NT2/D1 (cell line): ENCODE measurements at regions not wholly inside any gene's neighbourhood (a gene's known extent, or its start where the extent isn't known, plus 50 kb on each side); places are given as distances from the start of the nearest gene placed in this dataset.

ENCODE experiments used
- DNase-seq: peaks from one replicate; pipeline ENCODE4 v3.0.0-alpha.2; 2011; ENCODE audit warnings: low read depth, low spot score
- H3K27me3 ChIP-seq: 2 replicates; pipeline ENCODE4 v1.6.0; 2011; ENCODE audit warnings: mild to moderate bottlenecking; ENCODE audit not compliant: insufficient read length, insufficient read depth
- H3K36me3 ChIP-seq: 2 replicates; pipeline ENCODE4 v1.6.1; 2011; ENCODE audit warnings: mild to moderate bottlenecking, low read length, mixed read lengths; ENCODE audit not compliant: insufficient read depth, insufficient read length
- H3K4me1 ChIP-seq: 2 replicates; pipeline ENCODE4 v1.5.1; 2011; ENCODE audit not compliant: insufficient read depth, insufficient read length
- H3K4me3 ChIP-seq: 2 replicates; pipeline ENCODE4 v1.5.1; 2011; ENCODE audit warnings: low read depth; ENCODE audit not compliant: insufficient read length
- H3K9ac ChIP-seq: 2 replicates; pipeline ENCODE4 v1.6.0; 2011; ENCODE audit warnings: low read depth; ENCODE audit not compliant: insufficient read length
- H3K9me3 ChIP-seq: 2 replicates; pipeline ENCODE4 v1.5.1; 2011; ENCODE audit warnings: mild to moderate bottlenecking, low read length; ENCODE audit not compliant: insufficient read depth
- SUZ12 ChIP-seq: IDR thresholded peaks from 2 replicates; pipeline ENCODE4 v1.6.1; 2011; ENCODE audit not compliant: insufficient read length, insufficient read depth; ENCODE audit errors: extremely low read depth
- YY1 ChIP-seq: IDR thresholded peaks from 2 replicates; pipeline ENCODE4 v1.6.1; 2011; ENCODE audit not compliant: insufficient read length, insufficient read depth
- ZNF274 ChIP-seq: IDR thresholded peaks from 2 replicates; pipeline ENCODE4 v1.6.1; 2011; ENCODE audit warnings: mild to moderate bottlenecking, low read depth, low read length

DNA sequence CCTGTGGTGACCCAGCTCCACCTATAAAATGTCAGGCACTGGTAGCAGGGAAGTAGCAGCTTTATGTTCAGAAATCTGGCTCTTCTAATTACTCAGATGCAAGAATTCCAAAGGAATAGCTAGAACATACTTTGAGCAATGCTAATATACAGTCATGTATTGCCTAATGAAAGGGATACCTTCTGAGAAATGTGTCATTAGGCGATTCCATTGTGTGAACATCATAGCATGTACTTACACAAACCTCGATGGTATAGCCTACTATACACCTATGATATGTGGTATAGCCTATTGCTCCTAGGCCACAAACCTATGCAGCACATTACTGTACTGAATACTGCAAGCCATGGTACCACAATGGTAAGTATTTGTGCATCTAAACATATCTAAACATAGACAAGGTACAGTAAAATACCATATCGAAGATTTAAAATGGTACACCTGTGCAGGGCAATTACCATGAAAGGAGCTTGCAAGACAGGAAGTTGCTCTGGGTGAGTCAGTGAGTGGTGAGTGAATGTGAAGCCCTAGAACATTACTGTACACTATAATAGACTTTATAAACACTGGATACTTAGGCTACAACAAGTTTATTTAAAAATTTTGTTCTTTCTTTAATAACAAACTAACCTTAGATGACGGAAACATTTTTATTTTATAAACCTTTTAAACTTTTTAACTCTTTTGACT lies 50.3 kb upstream of the ETAA1 start:
- Histone ChIP-seq H3K27me3 (no peaks in the 10 kb centered on the region), H3K9ac (no peak overlapping the region), H3K36me3 (no peaks in the 10 kb centered on the region), H3K4me3 (no peak overlapping the region), H3K9me3 (peaks cover 12% of the 10 kb centered on the region; the same call in 1 of the 2 replicates), H3K4me1 (no peaks in the 10 kb centered on the region)
- no peak for DNase-seq
- TF ChIP-seq YY1 (no peak), ZNF274 (no peak), SUZ12 (no peak)
